H1 (cell line): ENCODE measurements at regions not wholly inside any gene's neighbourhood (a gene's known extent, or its start where the extent isn't known, plus 50 kb on each side); places are given as distances from the start of the nearest gene placed in this dataset.

Source experiments
- CTCF ChIA-PET: fragments of 300-600 bp; sonication (Branson Sonifier 250); formaldehyde crosslinking; loops from one replicate; lab custom pipeline; 2021; ENCODE audit not compliant: partially characterized antibody; lab: Charles Lee
- POLR2A ChIA-PET: fragments of 300-600 bp; sonication (Branson Sonifier 250); formaldehyde crosslinking; loops from one replicate; lab custom pipeline; 2021; ENCODE audit warnings: inconsistent platforms; ENCODE audit not compliant: partially characterized antibody; lab: Charles Lee
- DNase-seq, 2 experiments: peaks; one replicate each; pipeline versions ENCODE4 v3.0.0 to v3.0.0-alpha.2; 2010 to 2022; ENCODE audit warnings: low spot score in 2 of 2, low read depth in 1 of 2, mixed read lengths in 1 of 2
- FAIRE-seq: peaks from 2 replicates; lab custom pipeline; 2011; peaks lifted over from hg19 to GRCh38; lab: Jason Lieb, UNC
- H2AFZ ChIP-seq: 2 replicates; pipeline ENCODE4 v1.8.1; 2012; ENCODE audit warnings: low read length, inconsistent platforms
- H2AK5ac ChIP-seq: 2 replicates; pipeline ENCODE4 v1.6.1; 2013; ENCODE audit warnings: low read depth, low read length
- H2BK120ac ChIP-seq: replicated peaks from 2 replicates; pipeline ENCODE3; 2013; ENCODE audit warnings: low read depth, low read length, inconsistent platforms
- H2BK12ac ChIP-seq: 2 replicates; pipeline ENCODE4 v1.6.1; 2013; ENCODE audit warnings: low read depth, low read length
- H2BK15ac ChIP-seq: 2 replicates; pipeline ENCODE4 v1.6.1; 2013; ENCODE audit warnings: low read length
- H2BK20ac ChIP-seq: 2 replicates; pipeline ENCODE4 v1.6.1; 2013; ENCODE audit warnings: low read length
- H2BK5ac ChIP-seq: 2 replicates; pipeline ENCODE4 v1.6.1; 2013; ENCODE audit warnings: low read depth, low read length
- H3K14ac ChIP-seq: 2 replicates; pipeline ENCODE4 v1.6.1; 2013; ENCODE audit warnings: inconsistent platforms; ENCODE audit not compliant: insufficient read length
- H3K18ac ChIP-seq: 2 replicates; pipeline ENCODE4 v1.6.1; 2013; ENCODE audit warnings: low read length; ENCODE audit errors: extremely low read depth
- H3K23ac ChIP-seq: 2 replicates; pipeline ENCODE4 v1.6.1; 2013; ENCODE audit warnings: inconsistent platforms; ENCODE audit not compliant: insufficient read length
- H3K23me2 ChIP-seq: 2 replicates; pipeline ENCODE4 v1.6.1; 2013; ENCODE audit warnings: low read depth, low read length
- H3K27ac ChIP-seq: 2 replicates; pipeline ENCODE4 v1.6.1; 2011; ENCODE audit warnings: low read depth, low read length, inconsistent platforms
- H3K27me3 ChIP-seq, 4 experiments: replicated peaks in 1 of 4; 1 replicate in 1 of 4; 2 replicates in 3 of 4; pipeline versions ENCODE4 v1.6.1 to v1.8.1; 2011 to 2013; ENCODE audit warnings: low read length in 3 of 4, mild to moderate bottlenecking in 3 of 4, inconsistent platforms in 2 of 4, mixed read lengths in 2 of 4, moderate library complexity in 1 of 4; ENCODE audit not compliant: control insufficient read depth in 3 of 4, insufficient read depth in 3 of 4; ENCODE audit errors: extremely low read depth in 1 of 4
- H3K36me3 ChIP-seq, 4 experiments: 2 replicates each; pipeline versions ENCODE4 v1.6.1 to v1.8.1; 2011 to 2013; ENCODE audit warnings: mild to moderate bottlenecking in 4 of 4, low read length in 3 of 4, moderate library complexity in 2 of 4, control low read depth in 1 of 4, inconsistent platforms in 1 of 4; ENCODE audit not compliant: insufficient read depth in 4 of 4, control insufficient read depth in 2 of 4
- H3K4ac ChIP-seq: replicated peaks from 2 replicates; pipeline ENCODE3; 2013; ENCODE audit warnings: low read length, low read depth, mixed read lengths, inconsistent platforms; ENCODE audit not compliant: insufficient read length
- H3K4me1 ChIP-seq, 4 experiments: replicated peaks in 1 of 4; 1 replicate in 1 of 4; 2 replicates in 3 of 4; pipeline versions ENCODE4 v1.6.1 to v1.8.1; 2011 to 2013; ENCODE audit warnings: low read length in 3 of 4, inconsistent platforms in 2 of 4, mixed read lengths in 1 of 4; ENCODE audit not compliant: insufficient read depth in 4 of 4, control insufficient read depth in 3 of 4
- H3K4me2 ChIP-seq, 2 experiments: 2 replicates each; pipeline versions ENCODE4 v1.6.1 to v1.8.1; 2011 to 2013; ENCODE audit warnings: low read depth in 2 of 2, low read length in 2 of 2, control low read depth in 1 of 2, inconsistent platforms in 1 of 2, mild to moderate bottlenecking in 1 of 2; ENCODE audit not compliant: insufficient read depth in 1 of 2
- H3K4me3 ChIP-seq, 4 experiments: fragments of 200-600, 300-600 bp in 1 of 4; sonication (generic), shearing (Covaris generic), sonication (Bioruptor Twin) in 1 of 4; 2 replicates each; pipeline versions ENCODE4 v1.5.1 to v1.8.1; 2011 to 2016; ENCODE audit warnings: low read length in 4 of 4, low read depth in 3 of 4, control low read depth in 2 of 4, inconsistent platforms in 2 of 4, mild to moderate bottlenecking in 2 of 4, mixed read lengths in 1 of 4, moderate library complexity in 1 of 4; ENCODE audit not compliant: insufficient read depth in 2 of 4; ENCODE audit errors: extremely low read depth in 1 of 4
- H3K56ac ChIP-seq: replicated peaks from 2 replicates; pipeline ENCODE3; 2013; ENCODE audit warnings: low read depth, mild to moderate bottlenecking, mixed read lengths, low read length, inconsistent platforms; ENCODE audit not compliant: insufficient read length
- H3K79me1 ChIP-seq: 2 replicates; pipeline ENCODE4 v1.6.1; 2013; ENCODE audit warnings: low read depth, low read length, control low read depth
- H3K79me2 ChIP-seq, 2 experiments: 2 replicates each; pipeline versions ENCODE4 v1.6.1 to v1.8.1; 2012 to 2013; ENCODE audit warnings: low read length in 2 of 2, mild to moderate bottlenecking in 2 of 2, inconsistent platforms in 1 of 2; ENCODE audit not compliant: insufficient read depth in 2 of 2, control insufficient read depth in 1 of 2
- H3K9ac ChIP-seq, 4 experiments: replicated peaks in 1 of 4; 1 replicate in 1 of 4; 2 replicates in 3 of 4; pipeline versions ENCODE4 v1.6.1 to v1.8.1; 2011 to 2013; ENCODE audit warnings: low read depth in 3 of 4, low read length in 3 of 4, control low read depth in 2 of 4, mild to moderate bottlenecking in 2 of 4, moderate library complexity in 2 of 4, inconsistent platforms in 1 of 4; ENCODE audit errors: extremely low read depth in 1 of 4
- H3K9me3 ChIP-seq, 2 experiments: 2 replicates each; pipeline versions ENCODE4 v1.6.1 to v1.8.1; 2012 to 2013; ENCODE audit warnings: mild to moderate bottlenecking in 2 of 2, moderate library complexity in 2 of 2, control low read depth in 1 of 2, inconsistent platforms in 1 of 2, low read depth in 1 of 2, low read length in 1 of 2, mixed read lengths in 1 of 2; ENCODE audit not compliant: insufficient read depth in 2 of 2
- H4K20me1 ChIP-seq, 2 experiments: replicated peaks in 1 of 2; 2 replicates each; pipeline versions ENCODE3 to v1.8.1; 2011 to 2013; ENCODE audit warnings: inconsistent platforms in 2 of 2, low read length in 2 of 2, mild to moderate bottlenecking in 1 of 2; ENCODE audit not compliant: insufficient read depth in 2 of 2, control insufficient read depth in 1 of 2
- H4K5ac ChIP-seq: 2 replicates; pipeline ENCODE4 v1.6.1; 2013; ENCODE audit warnings: low read length, low read depth, mixed read lengths, inconsistent platforms; ENCODE audit not compliant: insufficient read length
- H4K8ac ChIP-seq: 2 replicates; pipeline ENCODE4 v1.8.0; 2013; ENCODE audit warnings: mild to moderate bottlenecking, moderate library complexity, low read length, inconsistent platforms; ENCODE audit not compliant: insufficient read depth; ENCODE audit errors: extremely low read depth
- H4K91ac ChIP-seq: replicated peaks from 2 replicates; pipeline ENCODE3; 2013; ENCODE audit warnings: low read length, mixed read lengths, inconsistent platforms; ENCODE audit not compliant: insufficient read length
- CBX8 ChIP-seq: fragments of 300-800, 300-1000 bp; sonication (generic); IDR thresholded peaks from 2 replicates; pipeline ENCODE4 v1.7.1; 2016; ENCODE audit warnings: low read depth, low read length, borderline replicate concordance
- WGBS, 2 experiments: shearing (Covaris generic) in 1 of 2; methylation state at CpG; one replicate each; pipeline versions ENCODE4 v1.1.6 to v1.1.7; 2013 to 2015; ENCODE audit warnings: low lambda C conversion rate in 2 of 2, mixed read lengths in 2 of 2, inconsistent platforms in 1 of 2, low coverage in 1 of 2, missing lambda C conversion rate in 1 of 2; ENCODE audit not compliant: insufficient replicate concordance in 2 of 2, insufficient coverage in 1 of 2, insufficient read length in 1 of 2; ENCODE audit errors: extremely low coverage in 1 of 2, missing lambda C conversion rate in 1 of 2; 5-methylcytosine and 5-hydroxymethylcytosine counted together

DNA sequence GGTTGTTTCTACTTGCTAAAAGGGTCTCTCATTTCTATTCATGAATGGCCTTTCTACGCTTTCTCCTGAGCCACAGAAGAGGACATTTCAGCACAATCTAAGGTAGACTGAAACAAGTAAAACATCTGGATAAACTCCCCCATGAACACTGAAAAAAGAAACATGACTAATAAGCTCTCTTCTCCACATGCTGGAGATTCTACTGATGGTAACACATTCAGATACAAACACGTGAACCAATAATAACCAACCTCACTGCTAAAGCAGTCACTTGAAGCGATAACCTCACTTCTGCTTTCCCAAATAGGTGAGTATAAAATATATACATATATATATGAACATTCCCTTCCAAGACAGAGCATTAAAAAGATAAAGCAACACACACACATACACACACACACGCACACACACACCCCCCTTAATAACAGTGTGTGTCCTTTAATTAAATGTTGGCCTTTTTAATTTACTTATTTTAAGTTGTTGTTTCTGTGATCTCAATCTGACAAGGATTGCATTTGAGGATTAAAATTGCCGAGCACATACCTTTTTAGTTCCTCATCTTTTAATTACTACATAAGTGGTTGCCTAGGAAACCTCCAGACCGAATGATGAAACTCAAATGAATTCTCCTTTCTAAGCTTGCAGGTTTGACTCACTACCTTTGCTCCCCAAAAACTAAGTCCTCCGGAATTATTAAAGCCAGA lies 292.4 kb upstream of the KLF14 start:
- no peak overlapping the region for H4K91ac ChIP-seq
- H3K4me2 ChIP-seq, result no peak overlapping the region
- H2BK120ac ChIP-seq, result no peak overlapping the region
- H2AFZ ChIP-seq, result no peak overlapping the region
- H3K23ac ChIP-seq, result no peak overlapping the region
- H2AK5ac ChIP-seq, result no peak overlapping the region
- H3K14ac ChIP-seq, result no peak overlapping the region
- no peak overlapping the region for H4K8ac ChIP-seq
- no peak overlapping the region for H2BK12ac ChIP-seq
- ChIA-PET POLR2A (interaction anchor here (1.0 kb wide), 1 partner anchor 10 kb away, joined by 3 read pairs; no protein-coding TSS in a partner anchor), CTCF (interaction anchor here (0.9 to 1.2 kb wide), 4 partner anchors 10 to 140 kb away, joined by 3 read pairs; no protein-coding TSS in a partner anchor)
- H3K56ac ChIP-seq, result no peak overlapping the region
- no peak overlapping the region for H3K18ac ChIP-seq
- no peak overlapping the region for H3K9ac ChIP-seq
- no peaks in the 10 kb centered on the region for H3K9me3 ChIP-seq
- no peaks in the 10 kb centered on the region; the same call in 1 of the 2 replicates for H3K79me1 ChIP-seq
- FAIRE-seq (no peak), DNase-seq (no peak)
- 89% methylated on average over 7 of the region's 7 CpGs; no CpG with 5 or more reads in 1 of the 2 experiments for WGBS, 2 experiments
- H3K4me1 ChIP-seq, result no peaks in the 10 kb centered on the region
- H3K4me3 ChIP-seq, result no peak overlapping the region
- H3K27ac ChIP-seq, result no peak overlapping the region
- H3K27me3 ChIP-seq, result no peaks in the 10 kb centered on the region
- no peak overlapping the region for H2BK20ac ChIP-seq
- H3K36me3 ChIP-seq, result no peaks in the 10 kb centered on the region
- no peak overlapping the region for H2BK5ac ChIP-seq
- no peak overlapping the region for H4K5ac ChIP-seq
- TF ChIP-seq CBX8, result no peak
- H3K79me2 ChIP-seq, result peaks cover 0 to 2% of the 10 kb centered on the region in 2 experiments; a peak in 1 of 4 replicates
- H3K23me2 ChIP-seq, result no peaks in the 10 kb centered on the region
- no peak overlapping the region for H3K4ac ChIP-seq
- H2BK15ac ChIP-seq, result no peak overlapping the region
- H4K20me1 ChIP-seq, result peaks cover 0 to 4% of the 10 kb centered on the region in 2 experiments
